MM.1S (cell line): ENCODE measurements at regions not wholly inside any gene's neighbourhood (a gene's known extent, or its start where the extent isn't known, plus 50 kb on each side); places are given as distances from the start of the nearest gene placed in this dataset.

Source experiments
- DNase-seq: peaks from one replicate; pipeline ENCODE4 v3.0.0-alpha.2; 2015
- H2AFZ ChIP-seq: fragments of 300-600 bp; sonication (generic); 2 replicates; pipeline ENCODE4 v1.6.0; 2016; ENCODE audit warnings: antibody characterized with exemption, low read length
- H3F3A ChIP-seq: fragments of 300-600 bp; sonication (generic); 2 replicates; pipeline ENCODE4 v1.6.1; 2016; ENCODE audit warnings: mild to moderate bottlenecking, antibody characterized with exemption, low read length, moderate library complexity, mixed read lengths; ENCODE audit not compliant: insufficient read depth
- H3K27ac ChIP-seq: fragments of 300-600 bp; sonication (generic); 2 replicates; pipeline ENCODE4 v1.5.1; 2016; ENCODE audit warnings: mild to moderate bottlenecking, low read length
- H3K27me3 ChIP-seq: fragments of 300-600 bp; sonication (generic); replicated peaks from 2 replicates; pipeline ENCODE4 v1.6.0; 2016; ENCODE audit warnings: low read length; ENCODE audit not compliant: insufficient read depth
- H3K36me3 ChIP-seq: fragments of 300-600 bp; sonication (generic); replicated peaks from 2 replicates; pipeline ENCODE4 v1.6.1; 2016; ENCODE audit warnings: mild to moderate bottlenecking, low read length, mixed read lengths; ENCODE audit not compliant: insufficient read depth
- H3K4me1 ChIP-seq: fragments of 300-600 bp; sonication (generic); 2 replicates; pipeline ENCODE4 v1.6.1; 2016; ENCODE audit warnings: low read length, mixed read lengths
- H3K4me2 ChIP-seq: fragments of 300-600 bp; sonication (generic); 2 replicates; pipeline ENCODE4 v1.6.0; 2016; ENCODE audit warnings: low read depth, low read length
- H3K4me3 ChIP-seq: fragments of 300-600 bp; sonication (generic); 2 replicates; pipeline ENCODE4 v1.5.1; 2016; ENCODE audit warnings: low read length, mixed read lengths
- H3K79me2 ChIP-seq: fragments of 300-600 bp; sonication (generic); 2 replicates; pipeline ENCODE4 v1.6.1; 2016; ENCODE audit warnings: mixed run types, low read length, mixed read lengths
- H3K9ac ChIP-seq: fragments of 300-600 bp; sonication (generic); 2 replicates; pipeline ENCODE4 v1.6.1; 2016; ENCODE audit warnings: low read length, mixed read lengths
- H3K9me2 ChIP-seq: fragments of 300-600 bp; sonication (generic); replicated peaks from 2 replicates; pipeline ENCODE4 v1.6.1; 2016; ENCODE audit warnings: mild to moderate bottlenecking, low read length, mixed read lengths; ENCODE audit not compliant: insufficient read depth
- H3K9me3 ChIP-seq: fragments of 300-600 bp; sonication (generic); replicated peaks from 2 replicates; pipeline ENCODE4 v1.6.1; 2016; ENCODE audit warnings: mild to moderate bottlenecking, low read length, mixed read lengths; ENCODE audit not compliant: insufficient read depth
- H4K20me1 ChIP-seq: fragments of 300-600 bp; sonication (generic); 2 replicates; pipeline ENCODE4 v1.6.1; 2016; ENCODE audit warnings: mild to moderate bottlenecking, low read length, moderate library complexity, mixed read lengths; ENCODE audit not compliant: insufficient read depth
- EZH2 ChIP-seq: fragments of 300-600 bp; sonication (generic); optimal IDR thresholded peaks from 2 replicates; pipeline ENCODE3; 2017; ENCODE audit warnings: low read depth, mild to moderate bottlenecking, antibody characterized with exemption, low read length, mixed read lengths
- EZH2phosphoT487 ChIP-seq: fragments of 300-600 bp; sonication (generic); IDR thresholded peaks from 2 replicates; pipeline ENCODE4 v1.6.1; 2018; ENCODE audit warnings: antibody characterized with exemption, low read length
- TF ChIP-seq, protein P1 (sequence below): fragments of 300-600 bp; sonication (generic); IDR thresholded peaks from 2 replicates; pipeline ENCODE4 v1.5.1; 2016; ENCODE audit warnings: antibody characterized with exemption, low read length, mixed read lengths

DNA sequence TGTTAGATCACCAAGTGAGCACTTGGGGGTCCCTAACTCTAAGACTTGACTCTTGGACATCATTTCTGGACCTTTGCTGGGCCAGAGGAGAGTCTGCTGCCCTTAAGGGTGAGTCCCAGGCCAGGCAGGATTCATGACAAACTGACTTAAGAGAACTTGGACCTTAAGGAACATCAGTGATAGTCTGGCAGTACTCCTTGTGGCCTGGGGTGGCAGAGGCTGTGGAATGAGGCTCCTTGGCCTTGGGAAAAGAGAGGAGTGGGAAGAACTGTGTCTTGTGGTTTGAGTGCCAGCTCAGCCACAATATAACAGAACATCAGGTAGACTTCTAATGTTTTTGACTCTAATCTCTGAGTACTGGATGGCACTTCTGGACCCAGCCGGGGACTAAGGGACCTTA, 478.7 kb downstream of the MEI4 start:
- Histone ChIP-seq H3K27ac (no peak overlapping the region), H3K4me2 (no peak overlapping the region), H3K79me2 (no peaks in the 10 kb centered on the region), H3F3A (no peaks in the 10 kb centered on the region), H3K9me2 (no peaks in the 10 kb centered on the region), H3K9ac (no peak overlapping the region), H2AFZ (no peak overlapping the region), H4K20me1 (no peaks in the 10 kb centered on the region), H3K4me1 (no peaks in the 10 kb centered on the region), H3K36me3 (no peaks in the 10 kb centered on the region), H3K9me3 (no peaks in the 10 kb centered on the region), H3K4me3 (no peak overlapping the region), H3K27me3 (no peaks in the 10 kb centered on the region)
- no peak for DNase-seq
- TF ChIP-seq, protein P1, sequence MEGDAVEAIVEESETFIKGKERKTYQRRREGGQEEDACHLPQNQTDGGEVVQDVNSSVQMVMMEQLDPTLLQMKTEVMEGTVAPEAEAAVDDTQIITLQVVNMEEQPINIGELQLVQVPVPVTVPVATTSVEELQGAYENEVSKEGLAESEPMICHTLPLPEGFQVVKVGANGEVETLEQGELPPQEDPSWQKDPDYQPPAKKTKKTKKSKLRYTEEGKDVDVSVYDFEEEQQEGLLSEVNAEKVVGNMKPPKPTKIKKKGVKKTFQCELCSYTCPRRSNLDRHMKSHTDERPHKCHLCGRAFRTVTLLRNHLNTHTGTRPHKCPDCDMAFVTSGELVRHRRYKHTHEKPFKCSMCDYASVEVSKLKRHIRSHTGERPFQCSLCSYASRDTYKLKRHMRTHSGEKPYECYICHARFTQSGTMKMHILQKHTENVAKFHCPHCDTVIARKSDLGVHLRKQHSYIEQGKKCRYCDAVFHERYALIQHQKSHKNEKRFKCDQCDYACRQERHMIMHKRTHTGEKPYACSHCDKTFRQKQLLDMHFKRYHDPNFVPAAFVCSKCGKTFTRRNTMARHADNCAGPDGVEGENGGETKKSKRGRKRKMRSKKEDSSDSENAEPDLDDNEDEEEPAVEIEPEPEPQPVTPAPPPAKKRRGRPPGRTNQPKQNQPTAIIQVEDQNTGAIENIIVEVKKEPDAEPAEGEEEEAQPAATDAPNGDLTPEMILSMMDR, result no peak
- no peak for TF ChIP-seq EZH2
- TF ChIP-seq EZH2phosphoT487, result no peak

DNA sequence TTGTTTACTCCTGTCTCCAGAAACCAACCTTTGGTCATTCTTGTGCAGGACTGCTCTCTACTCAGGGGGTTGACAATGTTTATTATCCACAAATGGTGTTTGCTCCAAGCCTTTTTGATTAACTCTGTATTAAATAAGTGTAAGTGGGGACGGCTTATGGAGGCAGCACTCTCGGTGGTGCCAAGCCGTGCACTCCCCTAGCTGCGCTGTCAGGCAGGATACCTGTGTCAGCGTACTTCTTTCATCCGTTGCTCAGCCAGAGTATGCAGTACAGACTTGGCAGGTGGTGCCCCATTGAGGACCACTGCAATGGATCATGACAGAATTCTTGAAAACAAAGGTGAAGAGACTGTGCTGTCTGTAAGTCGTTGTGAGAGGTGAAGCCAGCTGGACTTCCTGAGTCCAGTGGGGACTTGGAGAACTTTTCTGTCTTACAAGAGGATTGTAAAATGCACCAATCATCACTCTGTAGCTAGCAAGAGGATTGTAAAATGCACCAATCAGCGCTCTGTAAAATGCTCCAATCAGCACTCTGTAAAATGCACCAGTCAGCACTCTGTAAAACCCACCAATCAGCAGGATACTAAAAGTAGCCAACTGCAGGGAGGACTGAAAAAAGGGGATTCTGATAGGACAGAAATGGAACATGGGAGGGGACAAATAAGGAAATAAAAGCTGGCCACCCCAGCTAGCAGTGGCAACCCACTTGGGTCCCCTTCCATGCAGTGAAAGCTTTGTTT, 480.0 kb downstream of the MEI4 start:
- Histone ChIP-seq H3K27ac (no peak overlapping the region), H3K36me3 (no peaks in the 10 kb centered on the region), H3K9me2 (no peaks in the 10 kb centered on the region), H3K4me1 (no peaks in the 10 kb centered on the region), H3K27me3 (no peaks in the 10 kb centered on the region), H3K9me3 (no peaks in the 10 kb centered on the region), H3F3A (no peaks in the 10 kb centered on the region), H3K79me2 (no peaks in the 10 kb centered on the region), H3K4me2 (no peak overlapping the region), H2AFZ (no peak overlapping the region), H4K20me1 (no peaks in the 10 kb centered on the region), H3K4me3 (no peak overlapping the region), H3K9ac (no peak overlapping the region)
- no peak for DNase-seq
- TF ChIP-seq EZH2, result no peak
- no peak for TF ChIP-seq EZH2phosphoT487
- TF ChIP-seq, protein P1, result no peak

DNA sequence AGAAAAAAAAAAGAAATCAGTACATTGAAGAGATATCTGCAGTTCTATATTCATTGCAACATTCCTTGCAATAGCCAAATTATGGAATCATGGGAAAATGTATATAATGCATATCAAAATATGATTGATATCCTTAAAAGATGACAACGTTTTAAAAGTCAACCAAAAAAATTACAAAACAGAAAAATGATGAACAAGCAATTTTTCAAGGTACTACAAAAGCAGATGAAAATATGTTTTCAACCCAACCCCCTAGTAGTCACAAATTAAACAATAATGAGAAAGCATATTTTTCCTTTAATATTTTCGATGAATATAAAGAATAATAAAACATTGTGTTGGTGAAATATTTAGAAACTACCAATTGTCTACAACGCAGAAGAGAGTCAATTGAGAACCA, 497.6 kb downstream of the MEI4 start:
- Histone ChIP-seq H3F3A (no peaks in the 10 kb centered on the region), H3K4me1 (no peaks in the 10 kb centered on the region), H3K27ac (no peak overlapping the region), H3K9ac (no peak overlapping the region), H3K36me3 (no peaks in the 10 kb centered on the region), H3K4me2 (no peak overlapping the region), H3K9me2 (no peaks in the 10 kb centered on the region), H3K27me3 (no peaks in the 10 kb centered on the region), H3K9me3 (no peaks in the 10 kb centered on the region), H4K20me1 (no peaks in the 10 kb centered on the region), H2AFZ (no peak overlapping the region), H3K4me3 (no peak overlapping the region), H3K79me2 (no peaks in the 10 kb centered on the region)
- no peak for DNase-seq
- no peak for TF ChIP-seq EZH2phosphoT487
- TF ChIP-seq EZH2, result no peak
- TF ChIP-seq, protein P1, result no peak
